Nephron progenitor cell (in vitro differentiated cells): ENCODE measurements at regions not wholly inside any gene's neighbourhood (a gene's known extent, or its start where the extent isn't known, plus 50 kb on each side); places are given as distances from the start of the nearest gene placed in this dataset.
"Not testable (repeated sequence)": the region's sequence is repeated elsewhere in the genome, so short reads cannot be mapped to it uniquely, and the experiment has no call there.

Experiments used
- DNase-seq: peaks from one replicate; pipeline ENCODE4 v3.0.0; 2021
- H3K27ac Mint-ChIP-seq: 2 replicates; pipeline ENCODE4 v1.8.0; 2021; ENCODE audit warnings: mild to moderate bottlenecking, moderate library complexity, mixed read lengths
- H3K27me3 Mint-ChIP-seq: 2 replicates; pipeline ENCODE4 v1.8.0; 2021; ENCODE audit warnings: mild to moderate bottlenecking, low read depth, mixed read lengths; ENCODE audit not compliant: poor library complexity
- H3K36me3 Mint-ChIP-seq: 2 replicates; pipeline ENCODE4 v1.8.0; 2021; ENCODE audit warnings: low read depth, mixed read lengths
- H3K4me1 Mint-ChIP-seq: 2 replicates; pipeline ENCODE4 v1.8.0; 2021; ENCODE audit warnings: mixed read lengths
- H3K4me3 Mint-ChIP-seq: 2 replicates; pipeline ENCODE4 v1.8.0; 2021; ENCODE audit warnings: mild to moderate bottlenecking, moderate library complexity, mixed read lengths
- H3K9me3 Mint-ChIP-seq: 2 replicates; pipeline ENCODE4 v1.8.0; 2021; ENCODE audit warnings: mild to moderate bottlenecking, moderate library complexity, mixed read lengths
- CTCF ChIP-seq: fragments of 200-600 bp; sonication (generic); IDR thresholded peaks from 2 replicates; pipeline ENCODE4 v1.5.0; 2021; ENCODE audit warnings: antibody characterized with exemption

- peaks cover 5% of the 10 kb centered on the region for H3K4me1 Mint-ChIP-seq
Observed at GRCh38 chr1:184191181-184191621, 139.7 kb downstream of the TSEN15 start.

GRCh38 chr1:184192796-184193195 is 141.3 kb downstream of the TSEN15 start:
- H3K4me1 Mint-ChIP-seq: peaks cover 5% of the 10 kb centered on the region
- no peaks in the 10 kb centered on the region for H3K9me3 Mint-ChIP-seq
- H3K27me3 Mint-ChIP-seq: peaks cover 4% of the 10 kb centered on the region
- no peak overlapping the region for H3K4me3 Mint-ChIP-seq
- H3K27ac Mint-ChIP-seq: no peak overlapping the region
- TF ChIP-seq CTCF: no peak
- no peaks in the 10 kb centered on the region for H3K36me3 Mint-ChIP-seq
- no peak for DNase-seq

More at GRCh38 chr1:184191181-184191621, 139.7 kb downstream of the TSEN15 start:
- no peaks in the 10 kb centered on the region for H3K36me3 Mint-ChIP-seq
- no peak for DNase-seq
- H3K4me3 Mint-ChIP-seq: no peak overlapping the region
- no peaks in the 10 kb centered on the region for H3K9me3 Mint-ChIP-seq
- no peak for TF ChIP-seq CTCF
- peaks cover 4% of the 10 kb centered on the region for H3K27me3 Mint-ChIP-seq
- H3K27ac Mint-ChIP-seq: no peak overlapping the region

- H3K27ac Mint-ChIP-seq: no peak overlapping the region
- no peaks in the 10 kb centered on the region for H3K9me3 Mint-ChIP-seq
- H3K4me3 Mint-ChIP-seq: no peak overlapping the region
- DNase-seq: no peak
- H3K36me3 Mint-ChIP-seq: no peaks in the 10 kb centered on the region
- peaks cover 5% of the 10 kb centered on the region for H3K4me1 Mint-ChIP-seq
- peaks cover 4% of the 10 kb centered on the region for H3K27me3 Mint-ChIP-seq
- TF ChIP-seq CTCF: no peak
Observed at GRCh38 chr1:184193451-184193850, 141.9 kb downstream of the TSEN15 start.

- H3K4me1 Mint-ChIP-seq: peaks cover 8% of the 10 kb centered on the region
- H3K27me3 Mint-ChIP-seq: peaks cover 4% of the 10 kb centered on the region
- no peaks in the 10 kb centered on the region for H3K9me3 Mint-ChIP-seq
- H3K27ac Mint-ChIP-seq: no peak overlapping the region
- no peak overlapping the region for H3K4me3 Mint-ChIP-seq
- no peaks in the 10 kb centered on the region for H3K36me3 Mint-ChIP-seq
- TF ChIP-seq CTCF: no peak
- DNase-seq: no peak
Observed at GRCh38 chr1:184194236-184194635, 142.7 kb downstream of the TSEN15 start.

- not testable (repeated sequence) for H3K9me3 Mint-ChIP-seq, H3K27me3 Mint-ChIP-seq, DNase-seq, H3K36me3 Mint-ChIP-seq, H3K27ac Mint-ChIP-seq, H3K4me3 Mint-ChIP-seq
- H3K4me1 Mint-ChIP-seq: peaks cover 20% of the 10 kb centered on the region
Observed at GRCh38 chr1:184195722-184196121, 144.2 kb downstream of the TSEN15 start.

GRCh38 chr1:184197831-184198230 is 146.3 kb downstream of the TSEN15 start:
- no peaks in the 10 kb centered on the region for H3K36me3 Mint-ChIP-seq
- H3K27me3 Mint-ChIP-seq: peaks cover 7% of the 10 kb centered on the region
- H3K4me1 Mint-ChIP-seq: peaks cover 25% of the 10 kb centered on the region
- no peak for DNase-seq
- H3K4me3 Mint-ChIP-seq: no peak overlapping the region
- H3K27ac Mint-ChIP-seq: no peak overlapping the region
- H3K9me3 Mint-ChIP-seq: peaks cover 7% of the 10 kb centered on the region
- no peak for TF ChIP-seq CTCF
